ENCODE measurements at regions not wholly inside any gene's neighbourhood (a gene's known extent, or its start where the extent isn't known, plus 50 kb on each side); places are given as distances from the start of the nearest gene placed in this dataset.

- no peaks in the 10 kb centered on the region for H3K27me3 ChIP-seq
- no peak for DNase-seq
- no peaks in the 10 kb centered on the region for H3K36me3 ChIP-seq
- H3K4me1 ChIP-seq = peaks cover 0 to 19% (median 0%) of the 10 kb centered on the region in 4 donors
- no peaks in the 10 kb centered on the region for H3K9me3 ChIP-seq
- no peak overlapping the region for H3K27ac ChIP-seq
- H3K4me3 ChIP-seq = no peak overlapping the region
- no peak for TF ChIP-seq POLR2A (IDR thresholded peaks at IDR 0.05)
- TF ChIP-seq, protein P1, sequence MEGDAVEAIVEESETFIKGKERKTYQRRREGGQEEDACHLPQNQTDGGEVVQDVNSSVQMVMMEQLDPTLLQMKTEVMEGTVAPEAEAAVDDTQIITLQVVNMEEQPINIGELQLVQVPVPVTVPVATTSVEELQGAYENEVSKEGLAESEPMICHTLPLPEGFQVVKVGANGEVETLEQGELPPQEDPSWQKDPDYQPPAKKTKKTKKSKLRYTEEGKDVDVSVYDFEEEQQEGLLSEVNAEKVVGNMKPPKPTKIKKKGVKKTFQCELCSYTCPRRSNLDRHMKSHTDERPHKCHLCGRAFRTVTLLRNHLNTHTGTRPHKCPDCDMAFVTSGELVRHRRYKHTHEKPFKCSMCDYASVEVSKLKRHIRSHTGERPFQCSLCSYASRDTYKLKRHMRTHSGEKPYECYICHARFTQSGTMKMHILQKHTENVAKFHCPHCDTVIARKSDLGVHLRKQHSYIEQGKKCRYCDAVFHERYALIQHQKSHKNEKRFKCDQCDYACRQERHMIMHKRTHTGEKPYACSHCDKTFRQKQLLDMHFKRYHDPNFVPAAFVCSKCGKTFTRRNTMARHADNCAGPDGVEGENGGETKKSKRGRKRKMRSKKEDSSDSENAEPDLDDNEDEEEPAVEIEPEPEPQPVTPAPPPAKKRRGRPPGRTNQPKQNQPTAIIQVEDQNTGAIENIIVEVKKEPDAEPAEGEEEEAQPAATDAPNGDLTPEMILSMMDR (IDR thresholded peaks at IDR 0.05) = no peak
Measured at GRCh38 chr12:89884952-89885351, 176.3 kb upstream of the ATP2B1 start.

DNA sequence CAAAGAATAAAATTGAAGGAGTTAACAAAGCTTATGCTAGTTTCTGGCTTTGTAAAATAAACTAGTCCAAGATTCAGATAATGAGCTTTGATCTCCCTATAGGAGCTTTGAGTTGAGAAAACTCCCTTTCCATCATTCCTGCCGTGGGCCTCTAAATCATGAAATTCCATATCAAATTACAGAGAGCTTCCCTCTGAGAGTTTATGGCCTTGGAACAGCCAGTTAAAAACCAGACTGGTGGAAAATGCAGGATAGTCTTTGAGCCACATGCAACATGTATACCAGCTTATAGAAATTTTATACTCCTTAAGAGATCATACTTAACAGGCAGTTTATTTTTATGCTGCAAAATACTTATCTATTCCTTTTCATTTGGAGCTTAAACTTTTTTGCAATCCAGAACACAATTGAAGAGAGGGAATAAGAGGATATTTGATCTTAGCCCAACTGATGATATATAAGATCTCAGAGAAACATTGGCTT is 175.8 kb upstream of the ATP2B1 start:
- Histone ChIP-seq H3K27ac (no peak overlapping the region), H3K9me3 (no peaks in the 10 kb centered on the region), H3K4me1 (peaks cover 0 to 22% (median 0%) of the 10 kb centered on the region in 4 donors), H3K4me3 (no peak overlapping the region), H3K27me3 (no peaks in the 10 kb centered on the region), H3K36me3 (no peaks in the 10 kb centered on the region)
- TF ChIP-seq, protein P1 (IDR thresholded peaks at IDR 0.05) = no peak
- TF ChIP-seq POLR2A (IDR thresholded peaks at IDR 0.05) = no peak
- DNase-seq = no peak

DNA sequence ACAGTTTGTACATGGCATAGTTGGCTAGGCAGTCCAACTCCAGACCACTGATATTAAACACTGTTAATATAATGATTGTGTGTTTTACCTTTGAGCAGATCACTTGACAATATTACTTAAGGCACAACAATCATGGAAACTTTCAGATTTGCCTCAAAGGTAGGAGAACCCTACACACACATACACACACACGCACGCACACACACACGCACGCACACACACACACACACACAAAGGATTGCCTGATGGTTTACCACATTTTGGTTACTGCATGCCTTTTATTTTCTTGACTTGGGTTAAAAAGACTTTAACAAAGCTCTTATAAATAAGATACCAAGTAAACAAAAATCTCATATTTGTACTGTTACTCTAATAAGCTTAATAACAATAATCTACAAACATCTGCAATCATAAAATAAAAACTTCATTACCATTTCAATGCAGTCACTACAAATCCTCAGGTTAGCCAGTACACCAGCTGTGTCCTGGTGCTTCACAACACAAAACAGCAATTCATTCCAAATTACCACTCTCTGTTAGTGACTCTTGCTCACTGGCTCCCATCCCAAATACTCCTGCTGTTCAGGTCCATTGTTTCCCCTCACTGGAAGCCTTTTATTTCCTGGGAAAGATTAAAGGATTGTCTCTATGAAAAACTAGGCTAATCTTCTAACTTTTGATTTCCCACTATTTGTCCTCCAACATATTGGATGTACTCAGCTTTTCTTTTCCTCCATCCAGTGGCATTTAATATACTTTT is 175.2 kb upstream of the ATP2B1 start:
- no peaks in the 10 kb centered on the region for H3K27me3 ChIP-seq
- no peak for DNase-seq

GRCh38 chr12:89882792-89883191 is 174.2 kb upstream of the ATP2B1 start:
- Histone ChIP-seq H3K36me3 (no peaks in the 10 kb centered on the region), H3K4me3 (no peak overlapping the region), H3K4me1 (peaks cover 0 to 22% (median 0%) of the 10 kb centered on the region in 4 donors), H3K9me3 (no peaks in the 10 kb centered on the region), H3K27me3 (no peaks in the 10 kb centered on the region), H3K27ac (no peak overlapping the region)
- no peak for TF ChIP-seq POLR2A (IDR thresholded peaks at IDR 0.05)
- TF ChIP-seq, protein P1 (IDR thresholded peaks at IDR 0.05) = no peak
- no peak for DNase-seq

More for the DNA sequence above, 175.2 kb upstream of the ATP2B1 start:
- Histone ChIP-seq H3K27ac (no peak overlapping the region), H3K36me3 (no peaks in the 10 kb centered on the region), H3K4me1 (peaks cover 0 to 22% (median 0%) of the 10 kb centered on the region in 4 donors), H3K9me3 (no peaks in the 10 kb centered on the region), H3K4me3 (no peak overlapping the region)
- TF ChIP-seq POLR2A (IDR thresholded peaks at IDR 0.05) = no peak
- TF ChIP-seq, protein P1 (IDR thresholded peaks at IDR 0.05) = no peak

GRCh38 chr12:89882050-89882449 is 173.4 kb upstream of the ATP2B1 start:
- no peak for DNase-seq
- H3K27ac ChIP-seq = peak overlapping the region in 2 of 4 donors; percentile 74 to 76
- no peaks in the 10 kb centered on the region for H3K36me3 ChIP-seq
- no peaks in the 10 kb centered on the region for H3K9me3 ChIP-seq
- peaks cover 0 to 22% (median 0%) of the 10 kb centered on the region in 4 donors for H3K4me1 ChIP-seq
- TF ChIP-seq, protein P1 (IDR thresholded peaks at IDR 0.05) = no peak
- no peak for TF ChIP-seq POLR2A (IDR thresholded peaks at IDR 0.05)
- no peaks in the 10 kb centered on the region for H3K27me3 ChIP-seq
- H3K4me3 ChIP-seq = no peak overlapping the region
